Colonic mucosa (tissue), 4 donors: ENCODE measurements at regions not wholly inside any gene's neighbourhood (a gene's known extent, or its start where the extent isn't known, plus 50 kb on each side); places are given as distances from the start of the nearest gene placed in this dataset.

Experiments
- DNase-seq: peaks from one replicate; pipeline ENCODE4 v3.0.0-alpha.2; 2020
- H3K27ac ChIP-seq: fragments of 200-600 bp; one replicate; pipeline ENCODE4 v1.8.0; 2021
- H3K27me3 ChIP-seq: fragments of 200-600 bp; one replicate; pipeline ENCODE4 v1.8.0; 2021
- H3K36me3 ChIP-seq: fragments of 200-600 bp; one replicate; pipeline ENCODE4 v1.8.0; 2021
- H3K4me1 ChIP-seq: fragments of 200-600 bp; one replicate; pipeline ENCODE4 v1.8.0; 2021; ENCODE audit warnings: mild to moderate bottlenecking
- H3K4me3 ChIP-seq: fragments of 200-600 bp; one replicate; pipeline ENCODE4 v1.8.0; 2021
- H3K9ac ChIP-seq, 2 donors: one replicate each; pipeline ENCODE4 v1.7.0; 2013; ENCODE audit warnings: control low read depth in 2 of 2, low read depth in 2 of 2, low read length in 2 of 2
- H3K9me3 ChIP-seq: fragments of 200-600 bp; one replicate; pipeline ENCODE4 v1.8.0; 2021
- intact Hi-C: fragments of 100-400 bp; cut with DNase I; formaldehyde crosslinking; loops from one replicate; pipeline ENCODE4 v1.14.1; 2022
- TF ChIP-seq, protein P1 (sequence below): fragments of 200-600 bp; IDR thresholded peaks from one replicate; pipeline ENCODE4 v1.8.0; 2022; ENCODE audit warnings: antibody characterized with exemption, mild to moderate bottlenecking
- donor health status: healthy.
- donor health status: DM: no; HTN: no; CAD: no.
- donor health status: DM: no; HTN: no; CAD: no.

DNA sequence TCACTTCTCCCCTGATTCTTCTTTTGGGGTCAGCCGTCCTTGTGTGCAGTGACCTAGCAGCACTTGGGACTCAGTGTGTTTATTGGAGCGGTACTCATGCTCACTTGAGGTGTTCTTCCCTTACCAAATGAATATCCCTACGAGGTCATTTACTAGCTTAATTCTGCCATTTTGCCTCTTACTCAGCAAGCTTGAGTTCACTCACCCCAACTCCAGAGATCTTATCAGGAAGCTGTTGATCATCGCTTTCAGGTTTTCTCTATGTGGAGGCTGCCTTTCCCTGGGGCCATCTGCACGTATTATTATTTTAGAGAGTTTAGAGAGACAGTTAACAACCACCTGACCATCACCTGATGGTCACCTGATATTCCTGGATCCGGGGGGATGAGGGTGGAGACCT lies 1466.0 kb upstream of the GOT2 start:
- H3K36me3 ChIP-seq: no peaks in the 10 kb centered on the region
- H3K27me3 ChIP-seq: no peaks in the 10 kb centered on the region
- H3K4me3 ChIP-seq: no peak overlapping the region
- TF ChIP-seq, protein P1, sequence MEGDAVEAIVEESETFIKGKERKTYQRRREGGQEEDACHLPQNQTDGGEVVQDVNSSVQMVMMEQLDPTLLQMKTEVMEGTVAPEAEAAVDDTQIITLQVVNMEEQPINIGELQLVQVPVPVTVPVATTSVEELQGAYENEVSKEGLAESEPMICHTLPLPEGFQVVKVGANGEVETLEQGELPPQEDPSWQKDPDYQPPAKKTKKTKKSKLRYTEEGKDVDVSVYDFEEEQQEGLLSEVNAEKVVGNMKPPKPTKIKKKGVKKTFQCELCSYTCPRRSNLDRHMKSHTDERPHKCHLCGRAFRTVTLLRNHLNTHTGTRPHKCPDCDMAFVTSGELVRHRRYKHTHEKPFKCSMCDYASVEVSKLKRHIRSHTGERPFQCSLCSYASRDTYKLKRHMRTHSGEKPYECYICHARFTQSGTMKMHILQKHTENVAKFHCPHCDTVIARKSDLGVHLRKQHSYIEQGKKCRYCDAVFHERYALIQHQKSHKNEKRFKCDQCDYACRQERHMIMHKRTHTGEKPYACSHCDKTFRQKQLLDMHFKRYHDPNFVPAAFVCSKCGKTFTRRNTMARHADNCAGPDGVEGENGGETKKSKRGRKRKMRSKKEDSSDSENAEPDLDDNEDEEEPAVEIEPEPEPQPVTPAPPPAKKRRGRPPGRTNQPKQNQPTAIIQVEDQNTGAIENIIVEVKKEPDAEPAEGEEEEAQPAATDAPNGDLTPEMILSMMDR: no peak
- H3K27ac ChIP-seq: no peak overlapping the region
- no peak for DNase-seq
- intact Hi-C loops: no loop called here
- no peaks in the 10 kb centered on the region for H3K4me1 ChIP-seq
- no peak overlapping the region for H3K9ac ChIP-seq
- H3K9me3 ChIP-seq: no peaks in the 10 kb centered on the region

- H3K36me3 ChIP-seq: no peaks in the 10 kb centered on the region
- TF ChIP-seq, protein P1: no peak
- DNase-seq: no peak
- intact Hi-C loops: no loop called here
- H3K4me3 ChIP-seq: no peak overlapping the region
- no peak overlapping the region for H3K27ac ChIP-seq
- H3K9ac ChIP-seq: no peak overlapping the region
- no peaks in the 10 kb centered on the region for H3K27me3 ChIP-seq
- H3K9me3 ChIP-seq: no peaks in the 10 kb centered on the region
- no peaks in the 10 kb centered on the region for H3K4me1 ChIP-seq
Observed at GRCh38 chr16:60199150-60199549, 1465.0 kb upstream of the GOT2 start.

- H3K27ac ChIP-seq: no peak overlapping the region
- H3K9ac ChIP-seq: no peak overlapping the region
- H3K27me3 ChIP-seq: no peaks in the 10 kb centered on the region
- H3K36me3 ChIP-seq: no peaks in the 10 kb centered on the region
- no peaks in the 10 kb centered on the region for H3K4me1 ChIP-seq
- H3K9me3 ChIP-seq: no peaks in the 10 kb centered on the region
- H3K4me3 ChIP-seq: no peak overlapping the region
- DNase-seq: no peak
- TF ChIP-seq, protein P1: no peak
- intact Hi-C loops: no loop called here
Observed at GRCh38 chr16:60181536-60181935, 1447.4 kb upstream of the GOT2 start.

- H3K4me1 ChIP-seq: no peaks in the 10 kb centered on the region
Observed at GRCh38 chr16:60180609-60181008, 1446.5 kb upstream of the GOT2 start.

GRCh38 chr16:60170196-60170595 lies 1436.1 kb upstream of the GOT2 start:
- Histone ChIP-seq H3K27ac (no peak overlapping the region), H3K4me1 (no peaks in the 10 kb centered on the region), H3K9me3 (no peaks in the 10 kb centered on the region), H3K27me3 (no peaks in the 10 kb centered on the region), H3K9ac (no peak overlapping the region), H3K36me3 (no peaks in the 10 kb centered on the region), H3K4me3 (no peak overlapping the region)
- intact Hi-C loops: no loop called here
- TF ChIP-seq, protein P1: no peak
- no peak for DNase-seq

More at GRCh38 chr16:60180609-60181008, 1446.5 kb upstream of the GOT2 start:
- H3K36me3 ChIP-seq: no peaks in the 10 kb centered on the region
- H3K9ac ChIP-seq: no peak overlapping the region
- TF ChIP-seq, protein P1: no peak
- no peak overlapping the region for H3K27ac ChIP-seq
- H3K27me3 ChIP-seq: no peaks in the 10 kb centered on the region
- no peak overlapping the region for H3K4me3 ChIP-seq
- H3K9me3 ChIP-seq: no peaks in the 10 kb centered on the region
- DNase-seq: no peak
- intact Hi-C loops: no loop called here

- TF ChIP-seq, protein P1: no peak
- intact Hi-C loops: no loop called here
- Histone ChIP-seq H3K27ac (no peak overlapping the region), H3K36me3 (no peaks in the 10 kb centered on the region), H3K9me3 (no peaks in the 10 kb centered on the region), H3K4me1 (no peaks in the 10 kb centered on the region), H3K4me3 (no peak overlapping the region), H3K9ac (no peak overlapping the region), H3K27me3 (no peaks in the 10 kb centered on the region)
- DNase-seq: no peak
Observed at GRCh38 chr16:60166111-60166510, 1432.0 kb upstream of the GOT2 start.
